SU-DHL-6 (cell line): ENCODE measurements at regions not wholly inside any gene's neighbourhood (a gene's known extent, or its start where the extent isn't known, plus 50 kb on each side); places are given as distances from the start of the nearest gene placed in this dataset.

Experiments
- H2AFZ ChIP-seq: fragments of 200-600 bp; sonication (generic); 2 replicates; pipeline ENCODE4 v1.6.1; 2014; ENCODE audit warnings: low read depth, mild to moderate bottlenecking, moderate library complexity, mixed read lengths, antibody characterized with exemption, low read length; ENCODE audit not compliant: severe bottlenecking
- H3F3A ChIP-seq: fragments of 200-600 bp; shearing (Covaris generic); 2 replicates; pipeline ENCODE4 v1.6.0; 2016; ENCODE audit warnings: antibody characterized with exemption, mild to moderate bottlenecking; ENCODE audit not compliant: insufficient read depth
- H3K27ac ChIP-seq: fragments of 200-600 bp; sonication (generic); 2 replicates; pipeline ENCODE4 v1.5.1; 2016; ENCODE audit warnings: low read depth, mild to moderate bottlenecking, low read length, moderate library complexity, mixed read lengths
- H3K27me3 ChIP-seq: fragments of 200-600 bp; sonication (generic), shearing (Covaris generic); 2 replicates; pipeline ENCODE4 v1.6.0; 2014; ENCODE audit warnings: mild to moderate bottlenecking, low read length
- H3K36me3 ChIP-seq: fragments of 200-600 bp; sonication (generic); 2 replicates; pipeline ENCODE4 v1.6.1; 2014; ENCODE audit warnings: mild to moderate bottlenecking, low read length, mixed read lengths
- H3K4me2 ChIP-seq: fragments of 300-600, 200-600 bp; shearing (Covaris generic), sonication (generic); 2 replicates; pipeline ENCODE4 v1.6.0; 2014; ENCODE audit warnings: low read length, low read depth, mild to moderate bottlenecking; ENCODE audit not compliant: poor library complexity, severe bottlenecking
- H3K4me3 ChIP-seq: fragments of 200-600 bp; sonication (generic); 2 replicates; pipeline ENCODE4 v1.5.1; 2014; ENCODE audit warnings: antibody characterized with exemption, low read length, mild to moderate bottlenecking, mixed read lengths; ENCODE audit not compliant: insufficient read depth, poor library complexity, severe bottlenecking
- H3K79me2 ChIP-seq: fragments of 200-600 bp; sonication (generic); 2 replicates; pipeline ENCODE4 v1.6.1; 2014; ENCODE audit warnings: mild to moderate bottlenecking, low read length, moderate library complexity; ENCODE audit not compliant: insufficient read depth
- H3K9ac ChIP-seq: fragments of 200-600 bp; sonication (generic); 2 replicates; pipeline ENCODE4 v1.7.0; 2014; ENCODE audit warnings: mild to moderate bottlenecking, low read length
- H3K9me2 ChIP-seq: fragments of 200-600 bp; sonication (generic); replicated peaks from 2 replicates; pipeline ENCODE4 v1.6.1; 2014; ENCODE audit warnings: low read length; ENCODE audit not compliant: insufficient read depth
- H3K9me3 ChIP-seq: fragments of 200-600 bp; sonication (generic); 2 replicates; pipeline ENCODE4 v1.6.1; 2014; ENCODE audit warnings: low read length, mixed read lengths; ENCODE audit not compliant: insufficient read depth
- H4K20me1 ChIP-seq: fragments of 200-600 bp; sonication (generic); 2 replicates; pipeline ENCODE4 v1.6.1; 2014; ENCODE audit warnings: low read depth, mild to moderate bottlenecking, antibody characterized with exemption, low read length, moderate library complexity, mixed read lengths
- CTCF ChIP-seq: fragments of 200-600 bp; sonication (generic); IDR thresholded peaks from one replicate; pipeline ENCODE4 v1.5.1; 2017; ENCODE audit warnings: antibody characterized with exemption, mild to moderate bottlenecking, low read length, moderate library complexity; ENCODE audit not compliant: insufficient read depth, poor library complexity, severe bottlenecking
- EZH2phosphoT487 ChIP-seq: fragments of 200-600 bp; sonication (generic), shearing (Covaris generic); conservative IDR thresholded peaks from 2 replicates; pipeline ENCODE4 v1.6.1; 2018; ENCODE audit warnings: mild to moderate bottlenecking, antibody characterized with exemption, low read length, moderate library complexity, mixed read lengths

- Histone ChIP-seq H3K9ac (no peak overlapping the region), H3K27me3 (no peaks in the 10 kb centered on the region), H3K36me3 (no peaks in the 10 kb centered on the region), H4K20me1 (no peaks in the 10 kb centered on the region), H3K79me2 (no peaks in the 10 kb centered on the region), H3K4me3 (no peak overlapping the region), H3F3A (no peaks in the 10 kb centered on the region), H2AFZ (no peak overlapping the region), H3K27ac (no peak overlapping the region), H3K4me2 (no peak overlapping the region), H3K9me3 (no peaks in the 10 kb centered on the region), H3K9me2 (no peaks in the 10 kb centered on the region)
- TF ChIP-seq EZH2phosphoT487 (no peak), CTCF (no peak)
These were observed 832.3 kb upstream of the SLC10A2 start for GRCh38 chr13:103898481-103898880.

- Histone ChIP-seq H3K4me2 (no peak overlapping the region), H3K9ac (no peak overlapping the region), H3K9me3 (no peaks in the 10 kb centered on the region), H4K20me1 (no peaks in the 10 kb centered on the region), H3K4me3 (no peak overlapping the region), H2AFZ (no peak overlapping the region), H3F3A (no peaks in the 10 kb centered on the region), H3K27me3 (no peaks in the 10 kb centered on the region), H3K36me3 (no peaks in the 10 kb centered on the region), H3K9me2 (no peaks in the 10 kb centered on the region), H3K79me2 (no peaks in the 10 kb centered on the region), H3K27ac (no peak overlapping the region)
- TF ChIP-seq CTCF (no peak), EZH2phosphoT487 (no peak)
These were observed 829.8 kb upstream of the SLC10A2 start for GRCh38 chr13:103895835-103896531.

GRCh38 chr13:103894626-103895025, 828.4 kb upstream of the SLC10A2 start:
- Histone ChIP-seq H3K27ac (no peak overlapping the region), H3K9me2 (no peaks in the 10 kb centered on the region), H3K27me3 (no peaks in the 10 kb centered on the region), H3K79me2 (no peaks in the 10 kb centered on the region), H3K9ac (no peak overlapping the region), H3F3A (no peaks in the 10 kb centered on the region), H3K4me2 (no peak overlapping the region), H3K4me3 (no peak overlapping the region), H4K20me1 (no peaks in the 10 kb centered on the region), H2AFZ (no peak overlapping the region), H3K36me3 (no peaks in the 10 kb centered on the region), H3K9me3 (no peaks in the 10 kb centered on the region)
- no peak for TF ChIP-seq EZH2phosphoT487
- TF ChIP-seq CTCF = no peak
